ENCODE measurements at regions not wholly inside any gene's neighbourhood (a gene's known extent, or its start where the extent isn't known, plus 50 kb on each side); places are given as distances from the start of the nearest gene placed in this dataset.

DNA sequence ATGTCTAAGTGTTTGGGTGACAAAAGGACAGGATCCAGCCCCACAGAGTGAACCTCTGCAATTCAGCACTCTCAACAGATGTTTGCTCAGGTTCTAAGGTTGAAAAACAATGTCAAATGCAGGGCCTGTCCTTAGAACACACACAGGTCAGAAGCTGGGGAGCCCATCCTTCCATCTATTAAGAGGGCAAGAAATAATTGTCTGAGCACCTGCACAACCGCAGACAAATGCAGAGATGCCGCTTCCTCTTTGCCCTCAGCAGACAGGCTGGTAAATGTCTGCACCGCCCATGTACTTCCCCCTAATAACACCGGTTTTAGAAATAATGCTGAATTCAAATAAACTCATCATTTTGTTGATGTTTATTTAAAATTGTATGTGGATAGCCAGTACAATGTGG lies 414.5 kb upstream of the ADAMTS16 start:
- Mint-ChIP-seq H3K36me3 (peaks cover 0 to 1% (median 0%) of the 10 kb centered on the region in 3 donors), H3K4me3 (no peak overlapping the region), H3K4me1 (no peaks in the 10 kb centered on the region), H3K27ac (no peak overlapping the region), H3K9me3 (peaks cover 9 to 22% (median 19%) of the 10 kb centered on the region in 5 donors), H3K27me3 (no peaks in the 10 kb centered on the region)
- H3K9me3 ChIP-seq (ENCODE audit: low read length), result no peaks in the 10 kb centered on the region
- H3K4me3 ChIP-seq (ENCODE audit: low read length), result no peak overlapping the region
- ChIA-PET POLR2A (no interaction called here), CTCF (interaction anchor here (0.7 kb wide), 1 partner anchor 142 kb away, joined by 3 read pairs; no protein-coding TSS in a partner anchor)
- no peak for DNase-seq
- no peaks in the 10 kb centered on the region for H3K36me3 ChIP-seq (ENCODE audit: insufficient read depth, low read length)
- H3K27ac ChIP-seq (ENCODE audit: low read depth, low read length), result no peak overlapping the region
- H3K27me3 ChIP-seq (ENCODE audit: insufficient read depth, low read length, poor library complexity, severe bottlenecking), result no peaks in the 10 kb centered on the region
- no peaks in the 10 kb centered on the region for H3K4me1 ChIP-seq (ENCODE audit: insufficient read depth, low read length)

DNA sequence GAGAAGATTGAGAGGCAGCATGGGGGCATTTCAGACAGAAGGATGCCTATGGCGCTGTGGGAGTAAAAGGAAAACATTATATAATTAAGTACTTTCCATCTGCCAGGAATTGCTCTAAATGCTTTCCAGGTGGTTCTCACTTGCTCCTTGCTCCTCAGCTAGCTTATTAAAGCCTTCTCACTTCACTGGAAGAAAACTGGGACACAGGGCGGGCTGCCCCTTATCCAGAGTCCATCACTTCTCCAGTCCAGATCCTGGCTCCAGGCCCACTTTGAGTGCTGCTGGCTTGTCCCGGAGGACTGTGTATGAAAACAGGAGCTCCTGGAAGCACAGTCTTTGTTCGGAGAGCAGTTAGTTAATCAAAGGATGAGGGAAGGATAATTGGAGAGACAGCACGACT lies 409.9 kb upstream of the ADAMTS16 start:
- H3K27me3 ChIP-seq (ENCODE audit: insufficient read depth, low read length, poor library complexity, severe bottlenecking), result no peaks in the 10 kb centered on the region
- no peaks in the 10 kb centered on the region for H3K36me3 ChIP-seq (ENCODE audit: insufficient read depth, low read length)
- Mint-ChIP-seq H3K36me3 (no peaks in the 10 kb centered on the region), H3K4me3 (no peak overlapping the region), H3K27me3 (no peaks in the 10 kb centered on the region), H3K4me1 (no peaks in the 10 kb centered on the region), H3K27ac (no peak overlapping the region), H3K9me3 (peaks cover 6 to 22% (median 15%) of the 10 kb centered on the region in 5 donors)
- H3K4me1 ChIP-seq (ENCODE audit: insufficient read depth, low read length), result no peaks in the 10 kb centered on the region
- POLR2A ChIA-PET, result no interaction called here
- CTCF ChIA-PET, result no interaction called here
- no peak for DNase-seq
- H3K4me3 ChIP-seq (ENCODE audit: low read length), result no peak overlapping the region
- no peaks in the 10 kb centered on the region for H3K9me3 ChIP-seq (ENCODE audit: low read length)
- H3K27ac ChIP-seq (ENCODE audit: low read depth, low read length), result no peak overlapping the region

DNA sequence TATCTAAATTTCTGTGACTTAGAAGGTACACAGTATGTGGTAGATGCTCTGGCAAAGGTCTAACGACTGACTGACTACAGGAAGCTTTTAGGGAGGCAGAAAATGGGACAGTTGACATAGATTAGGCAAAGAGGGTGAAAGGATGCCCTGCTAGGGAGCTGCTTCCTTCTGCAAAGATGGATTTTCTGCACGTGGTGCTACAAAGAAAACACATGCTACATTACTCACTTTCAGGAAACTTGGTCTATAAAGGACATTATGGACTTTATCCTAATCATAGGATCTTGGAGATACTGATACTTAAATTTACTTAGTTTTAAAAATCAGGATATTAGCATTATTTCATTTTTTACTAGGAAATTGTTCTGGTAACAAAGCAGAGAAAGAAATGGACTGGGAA lies 405.8 kb upstream of the ADAMTS16 start:
- Mint-ChIP-seq H3K27me3 (no peaks in the 10 kb centered on the region), H3K27ac (no peak overlapping the region), H3K4me1 (no peaks in the 10 kb centered on the region), H3K9me3 (peaks cover 7 to 23% (median 17%) of the 10 kb centered on the region in 5 donors), H3K4me3 (no peak overlapping the region), H3K36me3 (no peaks in the 10 kb centered on the region)
- Histone ChIP-seq H3K27me3 (ENCODE audit: insufficient read depth, low read length, poor library complexity, severe bottlenecking) (no peaks in the 10 kb centered on the region), H3K4me1 (ENCODE audit: insufficient read depth, low read length) (no peaks in the 10 kb centered on the region), H3K27ac (ENCODE audit: low read depth, low read length) (no peak overlapping the region), H3K36me3 (ENCODE audit: insufficient read depth, low read length) (no peaks in the 10 kb centered on the region), H3K9me3 (ENCODE audit: low read length) (no peaks in the 10 kb centered on the region), H3K4me3 (ENCODE audit: low read length) (no peak overlapping the region)
- ChIA-PET POLR2A (no interaction called here), CTCF (no interaction called here)
- DNase-seq, result no peak

DNA sequence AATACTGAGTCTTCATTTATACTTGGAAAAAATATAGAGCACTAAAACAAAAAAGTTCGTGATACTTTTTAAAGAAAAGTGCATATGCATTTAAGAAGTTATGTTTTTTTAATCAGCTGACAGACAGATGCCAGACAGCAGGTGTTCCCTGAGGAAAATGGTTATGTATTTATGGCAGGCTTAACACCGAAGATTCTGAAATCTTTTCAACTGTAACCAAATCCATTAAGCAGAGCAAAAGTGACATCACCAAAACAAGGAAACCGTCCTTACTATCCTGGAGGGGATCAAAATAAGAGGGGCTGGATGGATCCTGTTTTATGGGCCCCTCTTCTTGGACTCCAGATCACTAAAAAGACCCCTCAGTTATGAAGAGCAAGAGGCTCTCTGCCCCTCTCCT lies 404.9 kb upstream of the ADAMTS16 start:
- H3K4me1 Mint-ChIP-seq, result no peaks in the 10 kb centered on the region
- ChIA-PET POLR2A (no interaction called here), CTCF (no interaction called here)
- Histone ChIP-seq H3K36me3 (ENCODE audit: insufficient read depth, low read length) (no peaks in the 10 kb centered on the region), H3K27ac (ENCODE audit: low read depth, low read length) (no peak overlapping the region), H3K4me1 (ENCODE audit: insufficient read depth, low read length) (no peaks in the 10 kb centered on the region), H3K27me3 (ENCODE audit: insufficient read depth, low read length, poor library complexity, severe bottlenecking) (no peaks in the 10 kb centered on the region), H3K4me3 (ENCODE audit: low read length) (no peak overlapping the region), H3K9me3 (ENCODE audit: low read length) (no peaks in the 10 kb centered on the region)
- H3K4me3 Mint-ChIP-seq, result no peak overlapping the region
- no peaks in the 10 kb centered on the region for H3K36me3 Mint-ChIP-seq
- no peak for DNase-seq
- no peaks in the 10 kb centered on the region for H3K27me3 Mint-ChIP-seq
- H3K27ac Mint-ChIP-seq, result no peak overlapping the region
- H3K9me3 Mint-ChIP-seq, result peaks cover 7 to 20% (median 19%) of the 10 kb centered on the region in 5 donors

DNA sequence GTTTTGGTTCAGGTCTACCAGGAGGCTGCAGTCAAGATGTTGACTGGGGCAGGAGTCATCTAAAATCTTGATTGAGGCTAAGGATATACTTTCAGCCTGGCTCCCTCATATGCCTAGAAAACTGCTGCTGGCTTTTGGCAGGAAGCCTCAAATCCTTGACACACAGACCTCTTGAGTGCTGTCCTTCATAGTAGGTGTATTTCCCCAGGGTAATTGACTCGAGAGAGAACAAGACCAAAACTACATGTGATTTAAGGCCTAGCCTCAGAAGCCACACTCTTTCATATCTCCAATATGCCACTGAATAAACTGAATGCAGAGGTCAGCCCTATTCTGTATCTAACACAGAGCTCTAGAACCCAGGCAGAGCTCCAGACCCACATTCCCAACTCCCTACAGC lies 402.3 kb upstream of the ADAMTS16 start:
- Mint-ChIP-seq H3K27ac (no peak overlapping the region), H3K4me1 (no peaks in the 10 kb centered on the region), H3K4me3 (no peak overlapping the region), H3K27me3 (no peaks in the 10 kb centered on the region), H3K36me3 (peaks cover 0 to under 1% (median 0%) of the 10 kb centered on the region in 3 donors), H3K9me3 (peaks cover 5 to 23% (median 18%) of the 10 kb centered on the region in 5 donors)
- Histone ChIP-seq H3K4me1 (ENCODE audit: insufficient read depth, low read length) (no peaks in the 10 kb centered on the region), H3K4me3 (ENCODE audit: low read length) (no peak overlapping the region), H3K36me3 (ENCODE audit: insufficient read depth, low read length) (no peaks in the 10 kb centered on the region), H3K27ac (ENCODE audit: low read depth, low read length) (no peak overlapping the region), H3K9me3 (ENCODE audit: low read length) (no peaks in the 10 kb centered on the region), H3K27me3 (ENCODE audit: insufficient read depth, low read length, poor library complexity, severe bottlenecking) (no peaks in the 10 kb centered on the region)
- ChIA-PET POLR2A (no interaction called here), CTCF (no interaction called here)
- no peak for DNase-seq

DNA sequence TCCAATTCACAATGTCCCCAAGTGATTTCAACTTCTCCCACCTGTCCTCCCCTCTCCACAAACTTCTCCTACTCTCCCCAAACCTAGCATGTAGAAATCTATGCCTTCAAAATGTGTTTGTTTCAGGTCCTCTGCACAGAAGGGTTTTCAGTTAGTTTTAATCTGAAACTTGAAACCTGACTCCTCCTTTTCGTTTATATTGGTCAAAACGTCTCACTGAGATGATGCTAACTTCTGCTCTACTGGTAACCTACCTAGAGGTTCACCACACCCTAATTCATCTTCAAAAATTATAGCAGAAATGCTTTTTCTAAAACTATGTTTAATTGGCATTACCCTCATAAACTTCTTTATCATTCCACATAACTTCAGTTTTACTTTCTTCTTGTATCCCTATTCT lies 401.8 kb upstream of the ADAMTS16 start:
- Mint-ChIP-seq H3K36me3 (peaks cover 0 to 1% (median 0%) of the 10 kb centered on the region in 3 donors), H3K4me3 (no peak overlapping the region), H3K27ac (no peak overlapping the region), H3K9me3 (peaks cover 5 to 26% (median 22%) of the 10 kb centered on the region in 5 donors), H3K27me3 (no peaks in the 10 kb centered on the region), H3K4me1 (no peaks in the 10 kb centered on the region)
- no peak for DNase-seq
- no peaks in the 10 kb centered on the region for H3K9me3 ChIP-seq (ENCODE audit: low read length)
- ChIA-PET POLR2A (no interaction called here), CTCF (no interaction called here)
- no peaks in the 10 kb centered on the region for H3K36me3 ChIP-seq (ENCODE audit: insufficient read depth, low read length)
- H3K4me1 ChIP-seq (ENCODE audit: insufficient read depth, low read length), result no peaks in the 10 kb centered on the region
- no peaks in the 10 kb centered on the region for H3K27me3 ChIP-seq (ENCODE audit: insufficient read depth, low read length, poor library complexity, severe bottlenecking)
- no peak overlapping the region for H3K4me3 ChIP-seq (ENCODE audit: low read length)
- H3K27ac ChIP-seq (ENCODE audit: low read depth, low read length), result no peak overlapping the region

DNA sequence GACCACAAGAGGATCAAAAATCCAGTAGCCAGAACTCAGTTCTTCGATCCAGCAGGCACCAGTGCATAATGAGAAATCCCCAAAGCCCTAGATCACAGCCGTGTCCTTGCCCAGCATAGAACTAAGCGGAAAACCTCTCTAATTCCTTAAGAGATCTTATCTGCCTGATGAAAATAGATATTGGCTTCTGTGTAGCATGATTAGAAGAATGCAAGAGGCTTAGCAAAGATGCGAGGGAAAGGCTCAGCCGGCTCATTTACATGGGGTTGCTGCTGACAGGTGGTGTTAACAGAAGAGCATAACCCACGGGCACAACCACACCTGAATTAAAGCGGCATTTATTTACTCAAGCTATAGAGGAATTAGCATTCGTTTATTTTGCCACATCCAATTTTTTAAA lies 400.0 kb upstream of the ADAMTS16 start:
- H3K27ac Mint-ChIP-seq, result no peak overlapping the region
- ChIA-PET POLR2A (no interaction called here), CTCF (no interaction called here)
- Histone ChIP-seq H3K27ac (ENCODE audit: low read depth, low read length) (no peak overlapping the region), H3K36me3 (ENCODE audit: insufficient read depth, low read length) (no peaks in the 10 kb centered on the region), H3K4me1 (ENCODE audit: insufficient read depth, low read length) (no peaks in the 10 kb centered on the region), H3K4me3 (ENCODE audit: low read length) (no peak overlapping the region), H3K9me3 (ENCODE audit: low read length) (no peaks in the 10 kb centered on the region), H3K27me3 (ENCODE audit: insufficient read depth, low read length, poor library complexity, severe bottlenecking) (no peaks in the 10 kb centered on the region)
- no peak for DNase-seq
- H3K4me3 Mint-ChIP-seq, result no peak overlapping the region
- no peaks in the 10 kb centered on the region for H3K27me3 Mint-ChIP-seq
- H3K36me3 Mint-ChIP-seq, result peaks cover 0 to 1% (median 0%) of the 10 kb centered on the region in 3 donors
- H3K9me3 Mint-ChIP-seq, result peaks cover 13 to 26% (median 23%) of the 10 kb centered on the region in 5 donors
- H3K4me1 Mint-ChIP-seq, result no peaks in the 10 kb centered on the region

DNA sequence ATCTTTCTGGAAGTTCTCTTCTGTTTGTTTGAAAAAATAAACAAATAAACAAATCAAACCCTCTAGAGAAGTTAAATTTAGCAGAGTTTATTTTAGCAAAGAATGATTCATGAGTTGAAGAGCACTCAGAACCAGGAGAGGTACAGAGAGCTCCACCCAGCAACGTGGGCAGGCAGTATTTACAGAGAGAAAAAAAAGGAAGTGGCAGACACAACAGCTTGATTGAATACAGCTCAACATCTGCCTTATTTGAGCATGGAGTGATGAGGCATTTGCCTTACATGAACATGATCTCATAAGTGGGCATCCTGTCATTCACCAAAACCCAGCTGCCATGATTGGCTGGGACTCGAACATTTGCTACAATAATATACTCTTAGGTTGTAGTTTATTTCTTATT lies 381.6 kb upstream of the ADAMTS16 start:
- Mint-ChIP-seq H3K9me3 (peaks cover 0 to 19% (median 5%) of the 10 kb centered on the region in 5 donors), H3K27me3 (no peaks in the 10 kb centered on the region), H3K27ac (no peak overlapping the region), H3K36me3 (no peaks in the 10 kb centered on the region), H3K4me3 (no peak overlapping the region), H3K4me1 (no peaks in the 10 kb centered on the region)
- no peak for DNase-seq
- Histone ChIP-seq H3K27me3 (ENCODE audit: insufficient read depth, low read length, poor library complexity, severe bottlenecking) (no peaks in the 10 kb centered on the region), H3K36me3 (ENCODE audit: insufficient read depth, low read length) (no peaks in the 10 kb centered on the region), H3K4me1 (ENCODE audit: insufficient read depth, low read length) (no peaks in the 10 kb centered on the region), H3K9me3 (ENCODE audit: low read length) (no peaks in the 10 kb centered on the region), H3K27ac (ENCODE audit: low read depth, low read length) (no peak overlapping the region), H3K4me3 (ENCODE audit: low read length) (no peak overlapping the region)
- ChIA-PET POLR2A (no interaction called here), CTCF (no interaction called here)

DNA sequence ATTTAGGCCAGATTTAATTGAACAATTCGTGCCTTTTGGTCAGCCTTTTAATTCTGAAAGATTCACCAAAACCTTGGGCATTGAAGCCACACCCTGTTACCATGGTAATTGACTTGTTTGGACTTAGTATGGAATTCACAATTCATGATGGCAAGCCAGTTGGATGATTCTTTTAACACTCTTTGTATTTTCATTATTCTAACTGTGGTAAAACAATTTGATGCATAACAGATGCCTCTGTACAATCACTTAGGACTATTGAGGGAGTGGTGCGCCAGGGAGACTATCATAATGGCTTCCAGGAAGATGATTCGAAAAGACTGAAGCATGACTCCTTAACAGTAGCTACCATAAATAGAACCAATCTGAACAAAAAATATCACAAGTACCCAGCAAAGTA lies 381.1 kb upstream of the ADAMTS16 start:
- Mint-ChIP-seq H3K4me1 (no peaks in the 10 kb centered on the region), H3K36me3 (no peaks in the 10 kb centered on the region), H3K27ac (no peak overlapping the region), H3K9me3 (peaks cover 0 to 18% (median 5%) of the 10 kb centered on the region in 5 donors), H3K27me3 (no peaks in the 10 kb centered on the region), H3K4me3 (no peak overlapping the region)
- no peaks in the 10 kb centered on the region for H3K27me3 ChIP-seq (ENCODE audit: insufficient read depth, low read length, poor library complexity, severe bottlenecking)
- POLR2A ChIA-PET, result no interaction called here
- no peak overlapping the region for H3K4me3 ChIP-seq (ENCODE audit: low read length)
- H3K27ac ChIP-seq (ENCODE audit: low read depth, low read length), result no peak overlapping the region
- H3K9me3 ChIP-seq (ENCODE audit: low read length), result no peaks in the 10 kb centered on the region
- CTCF ChIA-PET, result no interaction called here
- no peaks in the 10 kb centered on the region for H3K36me3 ChIP-seq (ENCODE audit: insufficient read depth, low read length)
- no peak for DNase-seq
- H3K4me1 ChIP-seq (ENCODE audit: insufficient read depth, low read length), result no peaks in the 10 kb centered on the region

Data from CD8-positive, alpha-beta memory T cell (primary cell).